Astrocyte of the hippocampus (primary cell): ENCODE measurements at regions not wholly inside any gene's neighbourhood (a gene's known extent, or its start where the extent isn't known, plus 50 kb on each side); places are given as distances from the start of the nearest gene placed in this dataset.

ENCODE experiments used
- DNase-seq: peaks from one replicate; pipeline ENCODE4 v3.0.0; 2011; ENCODE audit warnings: low read depth, low spot score

DNA sequence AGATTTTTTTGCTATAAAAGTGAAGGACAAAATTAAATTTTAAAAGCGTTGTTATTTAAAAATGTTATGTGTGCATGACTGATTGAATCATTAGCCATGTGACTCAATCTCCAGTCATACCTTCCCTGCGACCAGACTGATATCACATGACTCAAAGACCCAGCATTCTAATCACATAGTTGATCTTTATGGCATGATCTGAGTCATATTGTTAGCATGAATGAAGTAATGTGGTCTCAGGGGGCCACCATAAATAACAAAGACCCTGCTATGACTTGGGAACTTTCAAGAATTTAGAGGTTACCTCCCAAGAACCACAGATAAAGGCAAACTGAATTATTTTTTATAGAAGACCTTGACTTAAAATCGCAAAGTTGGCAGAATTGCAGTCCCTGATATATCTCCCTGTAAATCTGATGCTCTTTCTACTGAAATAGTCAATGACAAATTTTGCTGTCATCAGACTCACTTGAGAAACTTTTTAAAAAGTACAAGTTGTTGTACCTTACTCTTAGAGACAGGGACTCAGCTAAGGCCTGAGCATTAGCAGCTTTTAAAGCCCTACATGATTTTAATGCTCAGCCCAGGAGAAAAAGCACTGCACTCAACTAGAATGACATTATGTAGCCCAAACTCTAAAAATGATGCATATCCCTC is 717.3 kb downstream of the XPNPEP1 start:
- peak; percentile 81 for DNase-seq

DNA sequence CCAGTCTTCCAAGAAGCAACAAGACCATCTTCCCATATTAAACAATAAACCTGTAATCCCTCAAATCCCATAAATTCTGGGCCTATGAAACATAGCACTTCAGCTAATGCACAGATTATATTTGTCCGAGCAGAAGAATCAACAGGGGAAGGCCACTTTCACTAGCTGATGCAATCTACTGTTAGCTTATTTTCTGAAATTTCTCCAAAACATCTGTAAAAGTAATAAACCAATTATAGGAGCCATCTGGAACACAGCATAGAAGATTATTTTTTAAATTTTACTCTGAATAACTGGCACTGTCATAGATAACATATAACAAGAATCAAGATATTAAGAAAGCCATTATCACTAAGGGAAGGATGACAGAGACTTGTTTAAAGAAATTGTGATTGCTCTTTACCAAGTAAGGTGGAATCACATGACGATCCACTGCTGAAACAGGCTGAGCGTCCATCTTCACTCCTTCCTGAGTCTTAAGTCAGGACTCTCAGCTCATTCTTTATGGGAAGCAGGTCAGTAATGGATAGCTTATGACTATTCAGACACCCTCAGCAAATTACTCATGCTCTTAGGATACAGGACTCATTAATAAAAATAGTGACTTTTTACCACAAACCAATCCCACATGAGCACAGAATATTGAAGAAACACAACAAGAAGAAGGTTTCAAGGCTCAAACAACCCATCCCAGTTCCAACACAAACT is 719.5 kb downstream of the XPNPEP1 start:
- DNase-seq: peak; percentile 24

DNA sequence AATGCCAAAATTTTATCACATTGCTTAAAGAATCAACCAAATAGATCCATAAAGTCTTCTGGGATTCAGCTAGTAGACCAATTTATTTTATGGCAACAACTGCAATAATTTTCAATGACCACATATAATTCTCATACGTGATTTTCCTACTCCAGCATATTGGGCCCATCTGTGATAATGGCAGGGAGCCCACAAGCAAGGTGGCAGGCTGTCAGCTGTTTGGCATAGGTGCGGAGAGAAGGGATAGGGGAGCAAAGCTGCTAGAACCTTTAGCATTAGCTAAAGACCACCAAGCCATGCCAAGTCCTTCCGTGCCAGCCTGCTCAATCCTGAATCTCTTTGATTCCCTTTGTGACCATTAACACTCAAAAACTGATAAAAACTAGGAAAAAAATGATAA is 721.2 kb downstream of the XPNPEP1 start:
- DNase-seq: no peak

DNA sequence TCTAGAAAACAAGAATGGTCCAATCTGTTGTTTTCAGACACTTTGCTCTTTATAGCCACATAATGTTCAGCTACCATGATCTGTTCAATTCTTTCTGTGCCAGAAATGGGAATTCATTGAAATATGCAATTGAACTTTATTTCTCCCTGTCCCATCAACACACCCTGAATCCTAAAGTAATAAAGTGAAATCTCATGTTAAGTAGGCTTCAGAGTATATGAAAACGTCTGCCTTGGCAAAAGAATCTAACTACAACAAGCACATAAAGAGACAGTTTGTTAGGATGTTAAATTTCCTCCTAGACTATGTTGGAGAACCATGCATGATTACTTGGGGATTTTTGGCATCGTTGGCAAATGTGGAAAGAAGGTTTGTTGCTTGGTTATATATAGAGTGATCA is 722.7 kb downstream of the XPNPEP1 start:
- DNase-seq: no peak

DNA sequence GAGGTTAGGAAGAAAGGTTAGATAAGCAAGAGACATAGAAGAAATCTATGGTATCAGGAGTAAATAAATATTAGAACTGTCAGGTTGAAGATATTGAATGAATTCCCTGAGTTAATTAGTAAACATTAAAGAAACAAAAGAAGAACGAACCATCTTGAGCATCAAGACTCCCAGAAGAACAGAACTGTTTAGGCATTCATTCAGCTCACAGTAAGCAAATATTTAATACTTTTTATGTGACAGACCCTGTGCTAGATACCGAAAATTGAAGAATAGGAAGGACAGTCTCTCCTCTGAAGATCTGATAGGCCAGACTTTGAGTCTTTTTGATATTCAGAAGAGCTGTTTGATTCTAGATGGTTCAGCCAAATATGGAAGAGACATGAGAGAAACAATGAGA is 731.5 kb downstream of the XPNPEP1 start:
- no peak for DNase-seq

DNA sequence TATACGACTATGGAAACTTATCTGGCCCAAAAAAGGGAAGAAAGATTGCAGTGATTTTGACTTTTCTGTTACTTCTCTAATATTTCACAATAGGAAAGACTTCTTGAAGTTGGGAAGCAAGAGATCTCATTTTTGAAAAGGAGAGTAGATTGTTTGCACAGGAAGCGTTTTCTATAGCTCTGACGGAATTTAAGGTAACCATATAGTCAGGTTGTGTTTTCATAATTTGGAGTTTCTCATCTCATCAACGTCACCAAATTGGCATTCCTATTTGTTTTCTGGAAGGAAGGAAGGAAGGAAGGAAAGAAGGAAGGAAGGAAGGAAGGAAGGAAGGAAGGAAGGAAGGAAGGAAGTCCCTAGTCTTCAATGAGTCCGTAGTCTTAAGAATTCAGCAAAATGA is 732.0 kb downstream of the XPNPEP1 start:
- no peak for DNase-seq

DNA sequence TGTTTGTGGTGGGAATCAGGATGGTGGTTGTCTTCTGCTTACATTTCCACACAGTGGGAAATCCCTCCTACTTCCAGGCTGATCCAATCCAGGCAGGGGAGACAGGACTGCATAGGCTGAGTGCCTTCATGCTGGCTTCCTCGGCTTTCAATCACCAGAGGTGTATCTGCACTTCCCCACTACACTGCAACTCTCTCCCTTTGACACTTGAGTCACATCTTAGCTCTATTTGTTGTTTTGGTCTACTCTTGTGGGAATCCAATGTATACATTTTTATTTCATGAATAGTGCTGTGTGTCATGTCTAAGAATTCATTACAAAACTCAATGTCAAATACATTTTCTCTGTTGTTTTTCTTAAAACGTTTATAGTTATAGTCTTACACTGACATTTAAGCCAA is 735.6 kb downstream of the XPNPEP1 start:
- DNase-seq: no peak

DNA sequence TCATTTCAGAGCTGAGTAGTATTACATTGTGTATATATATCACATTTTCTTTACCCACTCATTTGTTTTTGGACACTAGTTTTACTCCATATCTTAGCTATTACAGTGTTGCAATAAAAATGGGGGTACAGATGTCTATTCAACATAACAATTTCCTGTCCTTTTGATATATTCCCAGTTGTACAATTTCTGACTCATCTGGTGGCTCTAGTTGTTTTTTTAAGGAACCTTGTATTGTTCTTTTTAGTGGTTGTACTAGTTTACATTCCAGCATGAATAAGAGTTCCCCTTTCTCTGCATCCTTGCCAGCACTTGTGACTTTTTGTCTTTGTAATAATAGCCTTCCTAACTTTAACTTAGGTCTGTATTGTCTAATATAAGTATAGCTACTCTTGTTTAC is 739.9 kb downstream of the XPNPEP1 start:
- no peak for DNase-seq

DNA sequence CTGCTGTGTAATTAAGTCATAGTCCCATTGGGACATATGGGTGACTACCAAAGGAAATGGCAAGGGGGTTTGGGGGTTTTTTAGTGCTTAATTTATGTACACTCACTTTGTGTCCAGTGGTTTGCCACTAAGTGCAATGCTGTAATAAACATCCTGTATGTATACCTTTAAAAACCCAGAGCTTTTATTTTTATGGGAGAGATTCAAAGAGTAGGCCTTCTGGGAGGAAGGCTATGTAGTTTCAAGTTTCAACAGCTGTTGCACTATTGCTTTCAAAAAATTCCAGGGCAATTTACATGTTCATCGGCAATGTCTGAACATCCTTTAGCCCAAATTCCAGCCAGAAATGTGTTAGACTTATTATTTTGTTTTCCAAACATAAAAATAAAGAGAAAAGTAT is 744.7 kb downstream of the XPNPEP1 start:
- DNase-seq: no peak

DNA sequence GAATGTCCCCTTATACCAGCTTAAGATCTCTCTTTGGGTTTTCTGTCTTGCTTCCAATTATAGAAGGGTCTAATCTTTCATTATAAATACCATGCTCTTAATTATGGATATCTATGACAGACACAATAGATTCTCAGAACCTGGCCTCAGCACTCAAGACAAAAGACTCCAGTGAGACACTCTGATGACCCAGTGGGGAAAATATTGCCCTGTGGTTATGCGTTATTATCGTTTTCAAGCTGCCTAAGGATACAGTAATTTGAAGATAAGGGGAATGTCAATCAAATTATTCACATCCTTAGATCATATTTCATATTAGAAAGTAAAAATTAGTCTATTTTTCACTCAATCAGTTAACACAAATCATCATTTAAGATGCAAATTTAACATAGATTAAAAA is 748.8 kb downstream of the XPNPEP1 start:
- DNase-seq: no peak

DNA sequence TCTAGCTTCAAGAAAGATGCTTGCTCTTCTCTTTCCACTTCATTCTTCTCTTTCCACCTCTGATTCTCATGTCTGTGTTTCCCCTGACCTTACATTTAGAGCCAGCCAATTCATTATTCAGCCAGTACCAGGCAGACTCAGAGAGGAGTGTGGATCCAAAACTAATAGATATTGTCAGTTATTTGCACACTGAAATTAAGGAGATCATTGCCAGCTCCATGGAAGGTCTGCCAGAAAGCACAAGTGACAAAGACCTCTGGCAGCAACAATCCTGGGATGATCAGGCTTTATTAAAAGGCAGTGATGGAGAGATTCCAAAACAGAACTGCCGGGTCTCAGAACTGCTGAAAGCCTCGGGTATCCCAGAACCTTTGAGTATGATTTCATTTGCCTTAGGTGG is 749.4 kb downstream of the XPNPEP1 start:
- DNase-seq: no peak

DNA sequence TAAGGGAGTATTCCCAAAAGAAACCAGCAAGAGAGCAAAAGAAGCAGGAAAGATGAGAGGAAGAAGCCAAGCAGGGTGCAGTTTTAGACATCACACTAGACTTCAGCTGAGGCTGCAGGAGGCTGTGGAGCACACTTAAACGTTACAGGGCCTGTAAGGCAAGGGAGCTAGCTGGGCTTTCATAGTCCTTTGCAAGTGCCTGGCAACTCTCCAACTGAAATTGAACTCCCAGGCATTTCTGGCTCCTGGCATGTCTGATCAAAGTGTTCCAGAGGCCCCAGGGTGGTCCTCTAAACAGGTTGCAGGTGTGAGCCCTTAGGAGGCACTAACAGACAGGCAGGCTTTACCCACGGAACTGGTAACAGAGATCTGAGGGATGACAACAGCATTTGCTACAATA is 750.2 kb downstream of the XPNPEP1 start:
- peak; percentile 5 for DNase-seq

DNA sequence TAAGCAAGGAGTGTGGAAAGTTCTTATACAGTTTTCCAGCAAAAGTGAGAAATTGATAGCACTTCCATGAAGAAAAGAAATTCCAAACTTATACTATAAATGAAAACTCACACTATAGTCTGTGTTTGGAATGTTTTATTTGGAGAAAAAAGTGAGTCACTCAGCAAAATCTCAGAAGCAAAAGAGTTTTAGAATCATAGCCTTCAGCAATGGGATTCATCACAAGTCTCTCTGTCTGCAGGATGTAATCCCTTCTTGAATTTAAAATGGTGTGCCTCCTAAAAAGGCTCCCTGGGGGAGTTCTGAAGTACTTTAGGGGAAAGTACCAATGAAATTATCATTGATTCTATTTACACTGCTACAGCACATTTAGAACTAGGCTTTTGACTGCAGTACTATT is 756.4 kb downstream of the XPNPEP1 start:
- no peak for DNase-seq

DNA sequence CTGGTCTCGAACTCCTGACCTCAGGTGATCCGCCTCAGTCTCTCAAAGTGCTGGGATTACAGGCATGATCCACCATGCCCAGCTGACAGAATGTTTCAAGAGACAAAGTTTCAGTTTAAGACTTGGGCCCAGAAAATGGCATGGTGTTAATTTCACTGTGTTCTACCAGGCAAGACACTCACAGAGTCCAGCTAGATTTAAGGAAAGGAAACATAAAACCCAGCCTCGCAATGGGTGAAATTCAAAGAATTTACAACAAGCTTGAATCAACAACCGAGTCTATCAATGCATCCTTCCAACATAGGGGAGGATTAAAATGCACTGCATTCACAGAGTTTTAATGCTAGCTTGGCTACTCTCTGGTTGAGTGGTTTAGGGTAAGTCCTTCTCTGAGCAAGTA is 764.0 kb downstream of the XPNPEP1 start:
- no peak for DNase-seq

DNA sequence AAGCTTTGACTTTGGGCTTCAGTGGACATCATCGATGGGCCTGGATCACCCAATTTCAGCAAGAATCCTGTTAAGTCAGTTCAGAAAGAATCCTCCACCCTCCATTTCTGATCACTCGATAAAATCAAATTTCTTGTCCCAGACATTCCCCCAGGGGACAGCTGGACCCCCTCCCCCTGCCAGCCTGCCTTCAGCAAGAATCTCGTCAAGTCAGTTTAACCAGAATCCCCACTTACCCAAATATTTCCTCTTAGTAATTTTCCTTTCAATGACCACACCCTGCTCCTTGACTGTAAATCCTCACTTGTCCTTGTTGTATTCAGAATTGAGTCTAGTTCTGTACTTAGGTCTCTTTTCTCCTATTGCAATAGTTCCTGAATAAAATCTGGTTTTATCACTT is 766.9 kb downstream of the XPNPEP1 start:
- DNase-seq: no peak

DNA sequence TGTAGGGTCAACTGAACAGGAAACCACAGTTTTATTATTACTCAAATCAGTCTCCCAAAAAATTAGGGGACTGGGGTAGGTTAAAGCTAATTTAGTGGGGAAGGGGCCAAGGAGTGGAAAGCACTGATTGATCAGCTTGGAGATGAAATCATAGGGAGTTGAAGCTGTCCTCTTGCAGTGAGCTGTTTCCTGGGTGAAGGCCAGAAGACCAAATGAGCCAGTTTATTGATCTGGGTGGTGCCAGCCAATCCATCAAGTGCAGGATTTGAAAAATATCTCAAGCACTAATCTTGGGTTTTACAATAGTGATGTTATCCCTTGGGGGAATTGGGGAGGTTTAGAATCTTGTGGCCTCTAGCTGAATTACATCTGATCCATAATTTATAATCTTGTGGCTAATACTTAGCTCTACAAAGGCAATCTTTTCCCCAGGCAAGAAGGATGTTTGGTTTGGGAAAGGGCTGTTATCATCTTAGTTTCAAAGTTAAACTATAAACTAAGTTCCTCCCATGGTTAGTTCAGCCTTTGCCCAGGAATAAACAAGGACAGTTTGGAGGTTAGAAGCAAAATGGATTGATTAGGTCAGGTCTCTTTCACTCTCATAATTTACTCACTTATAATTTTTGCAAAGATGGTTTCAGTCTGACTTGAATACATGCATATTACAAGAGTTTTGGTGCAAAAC is 773.5 kb downstream of the XPNPEP1 start:
- DNase-seq: no peak

DNA sequence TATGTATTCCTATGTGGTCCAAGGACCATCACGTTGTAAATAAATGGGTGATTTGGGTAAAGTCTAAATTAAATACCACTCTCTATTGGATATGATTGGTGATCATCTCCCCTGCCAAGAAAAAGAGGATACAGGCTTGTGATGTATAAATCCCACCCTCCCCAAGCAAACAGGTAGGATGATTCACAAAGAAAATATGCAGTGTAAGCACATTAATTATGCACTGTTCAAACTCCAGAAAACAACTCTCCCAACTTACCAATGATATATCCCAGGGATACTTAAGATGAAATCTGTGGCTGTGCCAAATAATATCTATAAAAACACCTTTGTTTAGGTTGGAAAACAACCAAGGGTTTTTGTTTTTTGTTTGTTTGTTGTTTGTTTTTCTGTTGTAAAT is 795.9 kb downstream of the XPNPEP1 start:
- DNase-seq: no peak

DNA sequence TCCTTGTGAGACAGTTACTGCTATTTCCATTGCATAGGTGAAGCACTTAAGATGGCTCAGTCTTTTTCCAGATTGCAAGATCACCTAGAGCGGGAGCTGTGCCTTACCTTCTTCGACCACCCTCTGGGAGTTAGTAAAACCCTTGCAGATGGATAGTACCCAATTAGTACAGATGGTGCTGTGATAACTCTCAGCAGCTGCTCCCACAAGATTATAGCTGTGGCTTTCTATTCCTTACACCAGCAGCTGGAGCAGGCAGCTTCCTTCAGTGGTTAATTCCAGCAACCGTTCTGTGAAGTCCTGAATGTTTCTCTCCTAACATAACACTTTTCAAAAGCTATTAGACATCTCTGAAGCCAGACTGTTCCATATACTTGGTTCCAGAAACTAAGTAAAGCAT is 796.8 kb downstream of the XPNPEP1 start:
- no peak for DNase-seq

DNA sequence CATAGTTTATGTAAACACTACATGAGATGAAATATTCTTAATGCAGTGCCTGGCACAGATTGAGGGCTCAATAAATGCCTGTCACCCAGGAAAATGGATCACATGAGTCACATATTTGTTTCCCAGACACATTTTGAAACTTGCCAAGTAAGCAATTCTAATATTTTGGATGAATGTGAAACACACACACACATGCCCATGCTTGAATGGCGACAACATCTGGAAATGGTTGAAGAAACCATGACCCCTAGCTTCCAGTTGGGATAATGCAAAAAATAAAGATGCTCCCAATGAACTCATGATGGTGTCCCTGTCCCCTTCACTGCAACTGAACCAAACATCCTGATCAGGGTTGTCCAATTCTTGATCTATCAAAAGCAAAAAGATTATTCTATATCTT is 797.3 kb downstream of the XPNPEP1 start:
- DNase-seq: no peak

DNA sequence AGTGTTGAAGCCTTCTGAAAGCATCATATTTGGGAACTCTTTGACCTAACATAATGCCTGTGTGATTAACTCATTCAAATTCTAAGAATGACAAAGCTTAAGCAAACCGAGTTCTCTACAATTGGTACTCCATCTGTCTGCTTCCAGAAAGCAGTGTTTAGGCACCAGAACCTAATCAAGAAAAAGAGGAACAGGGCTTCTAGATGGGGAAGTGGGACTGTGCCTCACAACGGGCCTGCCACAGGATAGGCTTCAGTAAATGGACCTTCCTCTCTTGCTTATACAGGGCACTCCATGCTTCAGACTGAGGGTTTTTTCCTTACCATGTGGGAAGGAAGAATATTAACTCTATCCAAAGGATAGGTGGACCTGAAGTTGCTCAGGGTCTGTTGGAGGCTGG is 808.1 kb downstream of the XPNPEP1 start:
- DNase-seq: no peak

DNA sequence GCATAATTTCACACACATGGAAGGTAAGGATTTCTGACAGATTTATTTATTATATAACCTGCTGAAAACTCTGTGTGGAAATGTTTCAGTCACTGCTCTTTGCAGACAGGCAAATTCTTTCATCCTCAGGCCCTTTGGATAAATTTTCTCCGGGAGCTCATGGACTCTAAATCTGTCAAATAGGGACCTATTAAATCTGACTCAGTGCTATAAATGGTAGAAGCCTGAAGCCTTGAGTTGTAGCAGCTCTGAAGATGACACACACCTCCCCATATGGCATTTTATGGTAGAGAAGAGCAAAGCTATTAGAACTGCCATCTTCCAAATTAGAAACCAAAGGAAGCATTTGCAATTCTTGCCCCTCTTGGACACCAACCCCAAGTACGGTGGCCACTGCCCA is 808.7 kb downstream of the XPNPEP1 start:
- no peak for DNase-seq

DNA sequence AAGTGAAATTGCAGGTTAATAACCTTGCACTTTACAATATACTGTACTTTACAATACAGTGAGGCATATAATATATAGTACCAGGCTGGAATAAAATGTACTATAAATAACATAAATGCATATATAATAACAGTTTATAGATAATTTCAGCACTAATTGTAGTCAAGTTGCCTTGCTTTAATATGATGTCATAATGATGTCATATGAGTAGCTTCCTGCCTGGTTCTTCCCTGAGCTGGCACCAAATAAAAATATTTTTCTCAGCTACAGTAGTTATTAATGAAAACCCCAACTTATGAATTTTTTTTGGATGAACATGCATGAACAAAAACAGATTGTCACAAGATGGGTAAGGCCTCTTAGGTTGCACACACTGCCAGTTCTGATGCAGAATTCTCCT is 816.7 kb downstream of the XPNPEP1 start:
- no peak for DNase-seq

DNA sequence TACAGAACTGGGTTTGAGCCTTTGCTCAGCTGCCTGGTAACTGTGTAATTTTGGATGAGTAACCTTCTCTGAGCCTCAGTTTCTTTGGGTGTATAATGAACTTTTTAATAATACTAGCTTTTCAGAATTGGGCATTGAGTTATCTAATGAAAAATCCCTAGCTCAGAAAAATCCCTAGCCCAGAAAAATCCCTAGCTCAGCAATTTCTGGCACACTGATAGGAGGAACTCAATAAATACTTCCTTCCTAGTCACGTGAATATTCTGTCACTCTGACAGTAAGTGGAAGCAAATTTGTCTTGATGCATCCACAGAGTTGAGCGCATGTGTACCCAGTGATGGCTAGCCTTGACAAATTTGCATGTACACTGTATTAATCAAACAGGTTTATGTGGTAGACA is 817.6 kb downstream of the XPNPEP1 start:
- no peak for DNase-seq
